EH (cell line): ENCODE measurements at regions not wholly inside any gene's neighbourhood (a gene's known extent, or its start where the extent isn't known, plus 50 kb on each side); places are given as distances from the start of the nearest gene placed in this dataset.

Experiments
- DNase-seq: peaks from one replicate; pipeline ENCODE4 v3.0.0-alpha.2; 2015; ENCODE audit warnings: low read depth

GRCh38 chr16:64459821-64460220, 662.0 kb downstream of the CDH11 start:
- peak; percentile 84 for DNase-seq

- no peak for DNase-seq
These were observed 662.5 kb downstream of the CDH11 start for GRCh38 chr16:64459402-64459801.

- DNase-seq: peak; percentile 48
These were observed 666.6 kb downstream of the CDH11 start for GRCh38 chr16:64455275-64455674.

- peak; percentile 60 for DNase-seq
These were observed 668.2 kb downstream of the CDH11 start for GRCh38 chr16:64453646-64454045.

GRCh38 chr16:64452446-64452845, 669.4 kb downstream of the CDH11 start:
- DNase-seq: peak; percentile 68

GRCh38 chr16:64450177-64450576, 671.7 kb downstream of the CDH11 start:
- DNase-seq: peak; percentile 76

- peak; percentile 10 for DNase-seq
These were observed 672.4 kb downstream of the CDH11 start for GRCh38 chr16:64449506-64449905.

- DNase-seq: no peak
These were observed 676.2 kb downstream of the CDH11 start for GRCh38 chr16:64445649-64446048.

- no peak for DNase-seq
These were observed 676.6 kb downstream of the CDH11 start for GRCh38 chr16:64445245-64445644.

- peak; percentile 98 for DNase-seq
These were observed 681.4 kb downstream of the CDH11 start for GRCh38 chr16:64440421-64440831.

GRCh38 chr16:64440005-64440404, 681.9 kb downstream of the CDH11 start:
- no peak for DNase-seq

GRCh38 chr16:64437706-64438324, 684.0 kb downstream of the CDH11 start:
- DNase-seq: no peak

GRCh38 chr16:64434526-64435069, 687.3 kb downstream of the CDH11 start:
- DNase-seq: no peak

- DNase-seq: peak; percentile 80
These were observed 693.3 kb downstream of the CDH11 start for GRCh38 chr16:64428463-64429113.

GRCh38 chr16:64426131-64426666, 695.7 kb downstream of the CDH11 start:
- DNase-seq: no peak

GRCh38 chr16:64425381-64425780, 696.5 kb downstream of the CDH11 start:
- DNase-seq: no peak

GRCh38 chr16:64422259-64422658, 699.6 kb downstream of the CDH11 start:
- DNase-seq: no peak

GRCh38 chr16:64421515-64421914, 700.3 kb downstream of the CDH11 start:
- DNase-seq: no peak

GRCh38 chr16:64419832-64420231, 702.0 kb downstream of the CDH11 start:
- DNase-seq: no peak

GRCh38 chr16:64417711-64418227, 704.1 kb downstream of the CDH11 start:
- peak; percentile 88 for DNase-seq

GRCh38 chr16:64416216-64417005, 705.5 kb downstream of the CDH11 start:
- DNase-seq: peak; percentile 77

- DNase-seq: peak; percentile 84
These were observed 709.1 kb downstream of the CDH11 start for GRCh38 chr16:64412578-64413280.
